ENCODE measurements at regions not wholly inside any gene's neighbourhood (a gene's known extent, or its start where the extent isn't known, plus 50 kb on each side); places are given as distances from the start of the nearest gene placed in this dataset.
"Not testable (repeated sequence)": the region's sequence is repeated elsewhere in the genome, so short reads cannot be mapped to it uniquely, and the experiment has no call there.

DNA sequence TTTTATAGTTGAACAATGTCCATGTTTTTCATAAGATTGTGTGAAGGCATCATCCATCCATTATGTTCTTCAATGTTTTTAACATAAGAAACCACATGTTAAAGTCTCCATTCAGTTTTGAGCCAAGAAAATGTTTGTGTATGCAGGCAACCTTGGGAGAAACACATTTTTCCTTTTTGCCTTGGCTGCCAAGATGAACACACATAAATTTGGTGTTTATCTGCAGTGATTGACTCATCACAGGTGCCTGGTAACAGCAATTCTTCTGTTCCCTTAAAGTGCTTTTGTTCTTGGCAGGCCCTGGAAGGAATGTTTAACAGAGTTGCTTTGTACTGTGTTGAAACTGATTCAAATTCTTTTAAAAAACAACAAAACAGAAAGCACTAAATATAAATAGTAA lies 709.9 kb upstream of the ADGRL4 start:
- in situ Hi-C loops (cut with MboI; ENCODE audit: low pct_unique_long_range_greater_than_20kb, low sequenced_read_pairs, unreplicated experiment) = no loop called here

GRCh38 chr1:79714664-79715063 lies 708.1 kb upstream of the ADGRL4 start:
- in situ Hi-C loops (cut with MboI; ENCODE audit: low pct_unique_long_range_greater_than_20kb, low sequenced_read_pairs, unreplicated experiment) = no loop called here
- TF ChIP-seq, protein P1, sequence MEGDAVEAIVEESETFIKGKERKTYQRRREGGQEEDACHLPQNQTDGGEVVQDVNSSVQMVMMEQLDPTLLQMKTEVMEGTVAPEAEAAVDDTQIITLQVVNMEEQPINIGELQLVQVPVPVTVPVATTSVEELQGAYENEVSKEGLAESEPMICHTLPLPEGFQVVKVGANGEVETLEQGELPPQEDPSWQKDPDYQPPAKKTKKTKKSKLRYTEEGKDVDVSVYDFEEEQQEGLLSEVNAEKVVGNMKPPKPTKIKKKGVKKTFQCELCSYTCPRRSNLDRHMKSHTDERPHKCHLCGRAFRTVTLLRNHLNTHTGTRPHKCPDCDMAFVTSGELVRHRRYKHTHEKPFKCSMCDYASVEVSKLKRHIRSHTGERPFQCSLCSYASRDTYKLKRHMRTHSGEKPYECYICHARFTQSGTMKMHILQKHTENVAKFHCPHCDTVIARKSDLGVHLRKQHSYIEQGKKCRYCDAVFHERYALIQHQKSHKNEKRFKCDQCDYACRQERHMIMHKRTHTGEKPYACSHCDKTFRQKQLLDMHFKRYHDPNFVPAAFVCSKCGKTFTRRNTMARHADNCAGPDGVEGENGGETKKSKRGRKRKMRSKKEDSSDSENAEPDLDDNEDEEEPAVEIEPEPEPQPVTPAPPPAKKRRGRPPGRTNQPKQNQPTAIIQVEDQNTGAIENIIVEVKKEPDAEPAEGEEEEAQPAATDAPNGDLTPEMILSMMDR (IDR thresholded peaks at IDR 0.05; ENCODE audit: extremely low read depth, insufficient read depth, missing control alignments) = no peak
- DNase-seq (ENCODE audit: low spot score) = no peak

More for the DNA sequence above, 709.9 kb upstream of the ADGRL4 start:
- DNase-seq (ENCODE audit: low spot score) = no peak
- TF ChIP-seq, protein P1 (IDR thresholded peaks at IDR 0.05; ENCODE audit: extremely low read depth, insufficient read depth, missing control alignments) = no peak

GRCh38 chr1:79711001-79711431 lies 704.5 kb upstream of the ADGRL4 start:
- TF ChIP-seq, protein P1 (IDR thresholded peaks at IDR 0.05; ENCODE audit: extremely low read depth, insufficient read depth, missing control alignments) = no peak
- peak; percentile 9 for DNase-seq (ENCODE audit: low spot score)
- in situ Hi-C loops (cut with MboI; ENCODE audit: low pct_unique_long_range_greater_than_20kb, low sequenced_read_pairs, unreplicated experiment) = no loop called here

DNA sequence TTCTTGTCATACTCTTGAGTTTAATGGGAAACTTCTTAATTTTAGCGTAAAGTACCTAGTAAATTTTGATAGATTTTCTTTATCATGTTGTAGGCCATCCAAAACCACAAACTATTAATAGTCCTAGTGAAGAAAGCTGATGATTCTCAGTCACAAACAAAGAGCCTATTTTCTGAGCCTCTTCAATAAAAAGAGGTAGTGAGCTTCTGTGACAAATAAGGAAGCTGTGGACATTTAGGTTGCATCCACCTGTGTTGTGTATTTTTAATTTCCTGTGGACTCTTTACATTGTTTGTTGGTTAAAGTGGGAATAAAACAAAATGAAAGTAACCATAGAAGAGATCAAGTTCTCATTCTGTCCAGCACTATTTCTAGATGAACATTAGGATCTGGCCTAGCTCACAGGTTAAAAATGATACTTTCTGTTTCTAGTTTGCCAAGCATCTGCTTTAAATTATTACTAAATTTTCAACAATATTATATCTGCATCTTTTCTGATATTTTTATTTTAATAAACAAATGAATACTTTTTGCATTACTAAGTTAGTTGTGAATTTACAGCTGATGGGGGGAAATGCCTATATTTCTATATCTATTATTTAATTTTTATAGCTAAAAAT lies 702.2 kb upstream of the ADGRL4 start:
- TF ChIP-seq, protein P1 (IDR thresholded peaks at IDR 0.05; ENCODE audit: extremely low read depth, insufficient read depth, missing control alignments) = no peak
- no peak for DNase-seq (ENCODE audit: low spot score)
- in situ Hi-C loops (cut with MboI; ENCODE audit: low pct_unique_long_range_greater_than_20kb, low sequenced_read_pairs, unreplicated experiment) = no loop called here

DNA sequence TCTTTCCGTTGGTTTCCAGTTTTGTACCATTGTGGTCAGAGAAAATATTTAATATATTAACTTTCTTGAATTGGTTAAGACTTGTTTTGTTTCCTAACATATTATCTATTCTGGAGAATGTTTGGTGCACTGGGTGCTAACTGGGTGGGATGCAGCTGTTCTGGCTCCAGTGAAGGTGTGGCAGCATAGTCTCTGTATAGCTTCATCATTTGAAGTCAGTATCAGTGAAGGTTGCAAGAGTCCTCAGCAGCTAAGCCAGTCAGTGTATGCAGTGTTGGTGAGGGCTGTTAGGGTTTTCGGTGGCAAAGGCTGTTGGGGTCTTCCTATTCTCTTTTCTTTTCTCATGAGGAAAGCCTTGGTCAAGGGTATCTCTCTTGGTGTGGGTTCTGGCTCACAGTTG lies 698.7 kb upstream of the ADGRL4 start:
- no peak for DNase-seq (ENCODE audit: low spot score)
- TF ChIP-seq, protein P1 (IDR thresholded peaks at IDR 0.05; ENCODE audit: extremely low read depth, insufficient read depth, missing control alignments) = no peak
- in situ Hi-C loops (cut with MboI; ENCODE audit: low pct_unique_long_range_greater_than_20kb, low sequenced_read_pairs, unreplicated experiment) = no loop called here

GRCh38 chr1:79704067-79704466 lies 697.5 kb upstream of the ADGRL4 start:
- TF ChIP-seq, protein P1 (IDR thresholded peaks at IDR 0.05; ENCODE audit: extremely low read depth, insufficient read depth, missing control alignments) = no peak
- in situ Hi-C loops (cut with MboI; ENCODE audit: low pct_unique_long_range_greater_than_20kb, low sequenced_read_pairs, unreplicated experiment) = no loop called here
- no peak for DNase-seq (ENCODE audit: low spot score)

DNA sequence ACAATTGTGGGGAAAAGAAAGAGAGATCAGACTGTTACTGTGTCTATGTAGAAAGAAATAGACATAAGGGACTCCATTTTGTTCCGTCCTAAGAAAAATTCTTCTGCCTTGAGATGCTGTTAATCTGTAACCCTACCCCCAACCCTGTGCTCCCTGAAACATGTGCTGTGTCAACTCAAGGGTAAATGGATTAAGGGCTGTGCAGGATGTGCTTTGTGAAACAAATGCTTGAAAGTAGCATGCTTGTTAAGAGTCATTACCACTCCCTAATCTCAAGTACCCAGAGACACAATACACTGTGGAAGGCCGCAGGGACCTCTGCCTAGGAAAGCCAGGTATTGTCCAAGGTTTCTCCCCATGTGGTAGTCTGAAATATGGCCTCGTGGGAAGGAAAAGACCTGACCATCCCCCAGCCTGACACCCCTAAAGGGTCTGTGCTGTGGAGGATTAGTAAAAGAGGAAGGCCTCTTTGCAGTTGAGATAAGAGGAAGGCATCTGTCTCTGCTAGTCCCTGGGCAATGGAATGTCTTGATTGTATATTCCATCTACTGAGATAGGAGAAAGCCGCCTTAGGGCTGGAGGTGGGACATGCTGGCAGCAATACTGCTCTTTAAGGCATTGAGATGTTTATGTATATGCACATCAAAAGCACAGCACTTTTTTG lies 695.9 kb upstream of the ADGRL4 start:
- DNase-seq (ENCODE audit: low spot score); in situ Hi-C loops (cut with MboI; ENCODE audit: low pct_unique_long_range_greater_than_20kb, low sequenced_read_pairs, unreplicated experiment): not testable (repeated sequence)

All from GM13977 (cell line).